Upper lobe of left lung (tissue), 4 donors: ENCODE measurements at regions not wholly inside any gene's neighbourhood (a gene's known extent, or its start where the extent isn't known, plus 50 kb on each side); places are given as distances from the start of the nearest gene placed in this dataset.
"Not testable (repeated sequence)": the region's sequence is repeated elsewhere in the genome, so short reads cannot be mapped to it uniquely, and the experiment has no call there.

ENCODE experiments used
- EP300 ChIP-seq, 4 donors: sonication (generic); formaldehyde crosslinking; IDR thresholded peaks; one replicate each; pipeline ENCODE4 v1.5.1; 2017; ENCODE audit warnings: antibody characterized with exemption in 4 of 4, control low read depth in 2 of 4
- POLR2A ChIP-seq, 4 donors: fragments of 450-650 bp; IDR thresholded peaks; one replicate each; pipeline ENCODE4 v1.5.1; 2016 to 2017; ENCODE audit warnings: antibody characterized with exemption in 4 of 4, mild to moderate bottlenecking in 2 of 4
- POLR2AphosphoS5 ChIP-seq, 2 donors: sonication (generic); formaldehyde crosslinking; IDR thresholded peaks; one replicate each; pipeline ENCODE4 v1.5.1; 2017; ENCODE audit warnings: antibody characterized with exemption in 2 of 2
- TF ChIP-seq, protein P1 (sequence below), 6 experiments: fragments of 450-650 bp in 4 of 6; fragments of 200-600 bp in 2 of 6; sonication (generic) in 2 of 6; IDR thresholded peaks; one replicate each; pipeline ENCODE4 v1.5.1; 2016 to 2019; ENCODE audit warnings: antibody characterized with exemption in 6 of 6

DNA sequence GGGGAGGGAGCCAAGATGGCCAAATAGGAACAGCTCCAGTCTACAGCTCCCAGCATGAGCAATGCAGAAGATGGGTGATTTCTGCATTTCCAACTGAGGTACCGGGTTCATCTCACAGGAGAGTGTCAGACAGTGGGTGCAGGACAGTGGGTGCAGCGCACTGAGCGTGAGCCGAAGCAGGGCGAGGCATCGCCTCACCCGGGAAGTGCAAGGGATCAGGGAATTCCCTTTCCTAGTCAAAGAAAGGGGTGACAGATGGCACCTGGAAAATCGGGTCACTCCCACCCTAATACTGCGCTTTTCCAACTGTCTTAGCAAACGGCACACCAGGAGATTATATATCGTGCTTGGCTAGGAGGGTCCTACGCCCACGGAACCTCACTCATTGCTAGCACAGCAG, 75.0 kb upstream of the RMP24 start:
- not testable (repeated sequence) for TF ChIP-seq POLR2A, POLR2AphosphoS5, EP300 (IDR thresholded peaks at IDR 0.05)
- TF ChIP-seq, protein P1, sequence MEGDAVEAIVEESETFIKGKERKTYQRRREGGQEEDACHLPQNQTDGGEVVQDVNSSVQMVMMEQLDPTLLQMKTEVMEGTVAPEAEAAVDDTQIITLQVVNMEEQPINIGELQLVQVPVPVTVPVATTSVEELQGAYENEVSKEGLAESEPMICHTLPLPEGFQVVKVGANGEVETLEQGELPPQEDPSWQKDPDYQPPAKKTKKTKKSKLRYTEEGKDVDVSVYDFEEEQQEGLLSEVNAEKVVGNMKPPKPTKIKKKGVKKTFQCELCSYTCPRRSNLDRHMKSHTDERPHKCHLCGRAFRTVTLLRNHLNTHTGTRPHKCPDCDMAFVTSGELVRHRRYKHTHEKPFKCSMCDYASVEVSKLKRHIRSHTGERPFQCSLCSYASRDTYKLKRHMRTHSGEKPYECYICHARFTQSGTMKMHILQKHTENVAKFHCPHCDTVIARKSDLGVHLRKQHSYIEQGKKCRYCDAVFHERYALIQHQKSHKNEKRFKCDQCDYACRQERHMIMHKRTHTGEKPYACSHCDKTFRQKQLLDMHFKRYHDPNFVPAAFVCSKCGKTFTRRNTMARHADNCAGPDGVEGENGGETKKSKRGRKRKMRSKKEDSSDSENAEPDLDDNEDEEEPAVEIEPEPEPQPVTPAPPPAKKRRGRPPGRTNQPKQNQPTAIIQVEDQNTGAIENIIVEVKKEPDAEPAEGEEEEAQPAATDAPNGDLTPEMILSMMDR (IDR thresholded peaks at IDR 0.05): not testable (repeated sequence)
